ENCODE measurements at regions not wholly inside any gene's neighbourhood (a gene's known extent, or its start where the extent isn't known, plus 50 kb on each side); places are given as distances from the start of the nearest gene placed in this dataset.

DNA sequence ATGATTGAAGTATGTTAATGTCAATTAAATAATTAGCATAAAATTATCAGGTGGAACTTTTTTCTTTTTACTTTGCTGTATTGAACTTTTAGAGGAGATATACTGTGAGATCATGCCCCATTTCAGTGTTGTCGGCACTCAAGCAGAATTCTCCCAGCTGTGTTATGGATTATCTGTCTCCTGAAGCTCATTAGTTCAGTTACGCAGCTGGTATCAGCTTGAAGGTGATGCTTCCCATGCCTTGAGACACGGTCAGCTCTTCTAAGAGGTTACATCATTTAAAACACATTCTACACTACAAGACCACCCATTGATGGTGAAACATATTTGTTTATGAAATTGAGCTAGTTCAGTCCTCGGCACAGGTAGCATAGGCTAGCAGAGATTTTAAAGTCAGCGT, 68.9 kb upstream of the PHACTR2 start:
- no peaks in the 10 kb centered on the region for H3K27me3 ChIP-seq (ENCODE audit: insufficient read depth, poor library complexity, severe bottlenecking)
- DNase-seq (ENCODE audit: low read depth in 1 of 2, low spot score in 1 of 2): no peak
- H3K27ac ChIP-seq (replicated peaks): no peak overlapping the region
- TF ChIP-seq POLR2AphosphoS5 (IDR thresholded peaks at IDR 0.05; ENCODE audit: low read depth) (no peak), SPI1 (IDR thresholded peaks at IDR 0.05; ENCODE audit: borderline replicate concordance, low read depth) (no peak), GABPA (IDR thresholded peaks at IDR 0.05; ENCODE audit: low read depth) (no peak)
- TF ChIP-seq, protein P1, sequence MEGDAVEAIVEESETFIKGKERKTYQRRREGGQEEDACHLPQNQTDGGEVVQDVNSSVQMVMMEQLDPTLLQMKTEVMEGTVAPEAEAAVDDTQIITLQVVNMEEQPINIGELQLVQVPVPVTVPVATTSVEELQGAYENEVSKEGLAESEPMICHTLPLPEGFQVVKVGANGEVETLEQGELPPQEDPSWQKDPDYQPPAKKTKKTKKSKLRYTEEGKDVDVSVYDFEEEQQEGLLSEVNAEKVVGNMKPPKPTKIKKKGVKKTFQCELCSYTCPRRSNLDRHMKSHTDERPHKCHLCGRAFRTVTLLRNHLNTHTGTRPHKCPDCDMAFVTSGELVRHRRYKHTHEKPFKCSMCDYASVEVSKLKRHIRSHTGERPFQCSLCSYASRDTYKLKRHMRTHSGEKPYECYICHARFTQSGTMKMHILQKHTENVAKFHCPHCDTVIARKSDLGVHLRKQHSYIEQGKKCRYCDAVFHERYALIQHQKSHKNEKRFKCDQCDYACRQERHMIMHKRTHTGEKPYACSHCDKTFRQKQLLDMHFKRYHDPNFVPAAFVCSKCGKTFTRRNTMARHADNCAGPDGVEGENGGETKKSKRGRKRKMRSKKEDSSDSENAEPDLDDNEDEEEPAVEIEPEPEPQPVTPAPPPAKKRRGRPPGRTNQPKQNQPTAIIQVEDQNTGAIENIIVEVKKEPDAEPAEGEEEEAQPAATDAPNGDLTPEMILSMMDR (IDR thresholded peaks at IDR 0.05; ENCODE audit: insufficient read depth, low read length): no peak
- TF ChIP-seq, protein P2, sequence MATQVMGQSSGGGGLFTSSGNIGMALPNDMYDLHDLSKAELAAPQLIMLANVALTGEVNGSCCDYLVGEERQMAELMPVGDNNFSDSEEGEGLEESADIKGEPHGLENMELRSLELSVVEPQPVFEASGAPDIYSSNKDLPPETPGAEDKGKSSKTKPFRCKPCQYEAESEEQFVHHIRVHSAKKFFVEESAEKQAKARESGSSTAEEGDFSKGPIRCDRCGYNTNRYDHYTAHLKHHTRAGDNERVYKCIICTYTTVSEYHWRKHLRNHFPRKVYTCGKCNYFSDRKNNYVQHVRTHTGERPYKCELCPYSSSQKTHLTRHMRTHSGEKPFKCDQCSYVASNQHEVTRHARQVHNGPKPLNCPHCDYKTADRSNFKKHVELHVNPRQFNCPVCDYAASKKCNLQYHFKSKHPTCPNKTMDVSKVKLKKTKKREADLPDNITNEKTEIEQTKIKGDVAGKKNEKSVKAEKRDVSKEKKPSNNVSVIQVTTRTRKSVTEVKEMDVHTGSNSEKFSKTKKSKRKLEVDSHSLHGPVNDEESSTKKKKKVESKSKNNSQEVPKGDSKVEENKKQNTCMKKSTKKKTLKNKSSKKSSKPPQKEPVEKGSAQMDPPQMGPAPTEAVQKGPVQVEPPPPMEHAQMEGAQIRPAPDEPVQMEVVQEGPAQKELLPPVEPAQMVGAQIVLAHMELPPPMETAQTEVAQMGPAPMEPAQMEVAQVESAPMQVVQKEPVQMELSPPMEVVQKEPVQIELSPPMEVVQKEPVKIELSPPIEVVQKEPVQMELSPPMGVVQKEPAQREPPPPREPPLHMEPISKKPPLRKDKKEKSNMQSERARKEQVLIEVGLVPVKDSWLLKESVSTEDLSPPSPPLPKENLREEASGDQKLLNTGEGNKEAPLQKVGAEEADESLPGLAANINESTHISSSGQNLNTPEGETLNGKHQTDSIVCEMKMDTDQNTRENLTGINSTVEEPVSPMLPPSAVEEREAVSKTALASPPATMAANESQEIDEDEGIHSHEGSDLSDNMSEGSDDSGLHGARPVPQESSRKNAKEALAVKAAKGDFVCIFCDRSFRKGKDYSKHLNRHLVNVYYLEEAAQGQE (IDR thresholded peaks at IDR 0.05; ENCODE audit: insufficient replicate concordance, low read depth): no peak
- H3K4me3 ChIP-seq (replicated peaks; ENCODE audit: insufficient read depth, low read length): no peak overlapping the region

DNA sequence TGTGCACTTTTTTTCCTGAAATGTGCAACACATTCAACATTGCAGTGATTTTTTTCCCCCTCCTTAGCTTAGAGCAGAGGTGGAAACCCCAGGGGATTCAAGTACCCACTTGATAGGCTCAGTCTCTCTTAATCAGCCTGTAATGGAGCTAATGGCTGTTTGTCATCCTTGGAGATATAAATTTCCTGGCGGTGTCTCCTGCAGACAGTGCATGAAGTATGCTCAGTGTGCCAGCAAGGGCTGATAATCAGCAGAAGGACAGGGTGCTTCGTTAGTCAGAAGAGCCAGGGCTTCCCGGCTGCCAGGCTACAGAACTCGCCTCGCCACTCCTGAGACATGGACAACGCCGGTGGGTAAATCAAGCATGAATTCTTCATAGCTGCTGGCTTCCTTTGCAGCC, 69.8 kb upstream of the PHACTR2 start:
- H3K27ac ChIP-seq (replicated peaks): no peak overlapping the region
- no peak for DNase-seq (ENCODE audit: low read depth in 1 of 2, low spot score in 1 of 2)
- H3K27me3 ChIP-seq (ENCODE audit: insufficient read depth, poor library complexity, severe bottlenecking): no peaks in the 10 kb centered on the region
- TF ChIP-seq SPI1 (IDR thresholded peaks at IDR 0.05; ENCODE audit: borderline replicate concordance, low read depth) (no peak), POLR2AphosphoS5 (IDR thresholded peaks at IDR 0.05; ENCODE audit: low read depth) (no peak), GABPA (IDR thresholded peaks at IDR 0.05; ENCODE audit: low read depth) (no peak)
- TF ChIP-seq, protein P1 (IDR thresholded peaks at IDR 0.05; ENCODE audit: insufficient read depth, low read length): no peak
- TF ChIP-seq, protein P2 (IDR thresholded peaks at IDR 0.05; ENCODE audit: insufficient replicate concordance, low read depth): no peak
- no peak overlapping the region for H3K4me3 ChIP-seq (replicated peaks; ENCODE audit: insufficient read depth, low read length)

DNA sequence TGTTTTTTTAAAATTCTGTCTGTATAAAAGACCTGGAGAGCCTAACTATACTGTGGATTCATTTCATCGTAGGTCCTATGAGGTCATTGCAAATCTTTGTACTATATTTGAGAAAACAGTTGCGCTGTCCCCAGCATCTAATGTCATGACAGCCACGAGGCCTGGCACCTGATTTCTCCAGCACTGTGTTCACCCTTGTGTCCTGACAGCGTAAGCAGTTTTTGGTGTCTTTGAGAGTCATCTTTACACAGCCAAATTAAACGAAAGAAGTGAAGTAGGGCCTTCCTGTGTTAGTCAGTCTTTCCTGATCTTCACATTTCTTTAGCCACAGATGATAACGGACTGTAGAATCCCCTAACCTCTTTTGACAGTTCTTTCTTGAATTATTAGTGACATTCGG, 70.6 kb upstream of the PHACTR2 start:
- no peak for DNase-seq (ENCODE audit: low read depth in 1 of 2, low spot score in 1 of 2)
- Histone ChIP-seq H3K27me3 (ENCODE audit: insufficient read depth, poor library complexity, severe bottlenecking) (no peaks in the 10 kb centered on the region), H3K4me3 (replicated peaks; ENCODE audit: insufficient read depth, low read length) (no peak overlapping the region), H3K27ac (replicated peaks) (no peak overlapping the region)
- TF ChIP-seq, protein P2 (IDR thresholded peaks at IDR 0.05; ENCODE audit: insufficient replicate concordance, low read depth): no peak
- TF ChIP-seq, protein P1 (IDR thresholded peaks at IDR 0.05; ENCODE audit: insufficient read depth, low read length): no peak
- TF ChIP-seq GABPA (IDR thresholded peaks at IDR 0.05; ENCODE audit: low read depth) (no peak), SPI1 (IDR thresholded peaks at IDR 0.05; ENCODE audit: borderline replicate concordance, low read depth) (no peak), POLR2AphosphoS5 (IDR thresholded peaks at IDR 0.05; ENCODE audit: low read depth) (no peak)
